SK-N-DZ (cell line): ENCODE measurements at regions not wholly inside any gene's neighbourhood (a gene's known extent, or its start where the extent isn't known, plus 50 kb on each side); places are given as distances from the start of the nearest gene placed in this dataset.
"Not testable (repeated sequence)": the region's sequence is repeated elsewhere in the genome, so short reads cannot be mapped to it uniquely, and the experiment has no call there.

Source experiments
- DNase-seq: peaks from one replicate; pipeline ENCODE4 v3.0.0-alpha.2; 2015; ENCODE audit warnings: low spot score

DNA sequence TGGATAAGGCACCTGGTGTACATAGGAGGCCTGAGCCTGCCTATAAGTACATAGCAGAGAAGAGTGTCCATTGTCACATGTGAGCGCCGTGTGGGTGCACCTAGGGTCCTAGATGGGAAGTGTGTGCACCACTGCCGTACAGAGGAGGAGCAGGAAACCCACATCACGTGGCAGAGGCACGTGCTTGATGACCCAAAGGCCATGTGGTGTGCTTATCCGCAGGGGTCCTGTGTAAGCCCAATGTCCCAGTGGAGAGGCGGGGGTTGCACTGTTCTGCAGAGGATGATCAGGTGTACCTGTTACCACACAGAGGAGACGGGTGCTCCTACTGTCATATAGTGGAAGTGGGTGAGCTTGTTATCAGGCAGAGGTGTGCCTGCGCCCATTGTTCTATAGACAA, 354.1 kb upstream of the IRX2 start:
- DNase-seq: no peak

DNA sequence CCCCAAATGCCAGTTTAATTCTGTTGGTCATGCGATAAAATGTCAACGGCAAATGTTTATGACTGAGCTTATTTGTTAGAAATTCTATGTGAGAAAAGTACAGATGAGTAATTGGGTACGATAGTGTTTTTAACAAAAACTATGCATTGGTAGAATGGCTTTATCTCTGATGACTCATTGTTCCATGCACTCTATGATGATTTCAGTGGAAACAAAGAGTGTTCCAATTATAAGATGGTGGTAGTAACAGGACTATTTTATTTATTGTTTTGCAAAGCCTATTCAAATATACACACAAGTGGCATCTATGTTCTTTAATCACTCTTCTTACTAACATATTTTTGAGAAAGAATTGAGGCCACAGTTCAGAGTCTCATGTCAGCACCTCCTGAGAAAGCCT, 353.7 kb upstream of the IRX2 start:
- no peak for DNase-seq

DNA sequence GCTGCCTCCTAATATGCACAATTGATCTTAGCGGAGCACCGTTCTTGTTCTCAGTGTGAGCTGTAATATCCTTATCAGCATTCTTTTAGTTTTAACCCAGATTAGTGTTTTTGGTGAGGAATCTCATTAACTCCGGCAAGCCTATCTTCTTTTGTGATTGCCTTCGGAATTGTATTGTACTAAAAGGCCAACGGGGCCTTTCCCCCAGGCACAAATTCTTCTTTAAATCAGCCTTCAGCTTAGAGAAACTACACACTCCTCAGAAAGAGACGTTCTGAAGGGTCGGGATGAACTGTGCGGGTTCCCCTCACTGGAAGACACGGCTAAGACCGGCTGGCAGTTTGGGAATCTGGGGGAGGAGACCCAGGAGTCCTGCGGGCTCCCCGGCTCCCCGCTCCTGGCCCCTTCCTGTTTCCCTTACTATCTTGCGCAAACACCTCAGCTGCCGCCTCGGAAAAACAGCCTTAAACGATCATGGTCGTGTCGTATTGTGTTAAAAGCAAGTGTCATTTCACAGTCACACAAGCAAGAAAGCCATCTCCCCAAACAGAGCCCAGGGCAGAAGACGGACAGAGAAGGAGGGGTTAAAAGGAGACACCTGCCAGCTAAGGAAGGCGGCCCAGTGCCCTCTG, 353.1 kb upstream of the IRX2 start:
- no peak for DNase-seq

DNA sequence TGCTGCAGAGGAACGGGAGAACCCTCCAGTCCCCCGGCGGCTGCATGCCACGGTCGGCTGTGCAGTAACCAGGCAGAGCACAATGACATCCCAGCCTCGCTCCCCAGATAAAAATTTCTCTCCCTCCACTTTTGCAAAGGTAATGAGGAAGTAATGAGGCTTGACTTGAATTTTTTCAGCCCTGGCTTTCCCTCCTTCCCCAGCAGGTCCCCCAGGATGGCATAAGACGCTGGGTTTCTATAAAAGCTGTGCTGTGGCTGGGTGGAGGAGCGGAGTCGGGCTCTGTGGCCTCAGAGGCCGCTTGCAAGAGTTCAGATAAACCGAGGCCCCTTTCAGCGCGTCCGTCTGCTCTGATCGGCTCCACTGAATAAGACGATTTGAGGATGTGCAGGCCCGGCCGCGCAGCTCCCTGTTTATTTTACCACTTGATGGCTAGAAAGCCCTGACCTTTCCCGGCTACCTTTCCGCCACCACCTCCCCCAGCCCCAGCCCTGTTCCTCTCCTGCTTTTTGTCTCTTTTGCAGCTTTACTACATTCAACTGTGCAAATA, 351.9 kb upstream of the IRX2 start:
- no peak for DNase-seq

DNA sequence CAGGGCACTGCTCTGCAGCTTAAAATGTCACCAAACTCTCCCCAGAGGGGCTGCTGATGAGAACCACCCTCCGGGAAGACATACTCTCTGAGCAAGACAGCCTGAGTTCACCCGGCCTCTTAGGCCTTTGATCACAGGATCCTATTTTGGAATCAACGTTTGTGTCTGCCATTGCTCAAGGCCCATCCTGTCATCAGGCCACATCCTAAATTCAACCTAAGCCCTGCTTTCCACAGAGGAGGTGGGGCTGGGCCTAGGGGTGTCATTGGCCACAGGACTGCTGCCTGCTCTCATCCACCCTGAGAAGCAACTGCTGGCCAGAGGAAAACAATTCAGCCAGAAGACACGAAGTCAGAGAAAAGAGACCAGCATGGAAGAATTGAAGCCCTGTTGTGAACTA, 351.1 kb upstream of the IRX2 start:
- no peak for DNase-seq

DNA sequence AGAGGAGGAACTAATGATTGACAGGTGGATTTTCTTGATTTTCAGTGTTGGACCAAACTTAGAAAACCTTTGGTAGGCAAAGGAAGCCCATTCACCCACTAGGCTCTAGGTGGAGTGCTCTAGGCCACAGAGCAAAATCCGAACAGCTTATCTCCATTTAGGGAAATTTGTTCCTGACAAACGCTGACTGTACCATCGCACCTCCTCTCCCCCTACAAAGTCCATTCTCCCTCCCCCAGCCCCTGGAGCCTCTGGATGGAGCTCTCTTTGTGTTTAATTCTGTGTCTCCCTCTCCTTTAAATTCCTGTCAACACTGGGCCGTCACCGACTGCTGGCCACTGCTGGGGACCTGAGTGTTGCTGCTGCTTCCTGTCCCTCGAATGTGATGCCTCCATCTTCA, 350.1 kb upstream of the IRX2 start:
- no peak for DNase-seq

DNA sequence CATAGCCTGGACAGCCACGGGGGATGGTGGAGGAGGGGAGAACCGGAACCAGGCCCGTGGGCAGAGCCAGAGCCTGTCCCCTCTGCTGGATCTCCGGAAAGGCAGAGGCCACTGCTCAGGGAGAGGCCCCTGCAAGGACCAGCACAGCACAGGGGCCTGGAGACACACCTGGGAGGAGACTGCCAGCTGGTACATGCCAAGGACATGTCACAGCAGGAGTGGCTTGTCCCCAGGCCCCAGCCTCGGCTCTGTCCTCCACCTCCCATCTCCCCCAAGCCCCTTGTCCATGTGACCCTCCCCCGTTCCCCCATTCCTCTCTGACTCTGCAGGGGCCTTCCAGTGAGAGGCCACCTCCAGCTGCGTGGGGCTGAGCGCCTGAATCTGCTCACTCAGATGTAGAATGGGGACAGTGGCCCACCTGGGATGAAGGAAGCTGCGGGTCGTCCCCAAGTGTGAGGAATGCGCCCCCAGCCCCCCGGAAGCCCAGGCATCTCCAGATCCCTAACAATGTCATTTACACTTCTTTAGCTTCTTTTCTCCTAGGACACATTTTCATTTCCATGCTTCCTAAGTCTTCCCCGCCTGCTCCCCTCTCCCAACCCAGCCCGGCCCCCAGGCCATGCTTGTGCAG, 349.6 kb upstream of the IRX2 start:
- DNase-seq: no peak

DNA sequence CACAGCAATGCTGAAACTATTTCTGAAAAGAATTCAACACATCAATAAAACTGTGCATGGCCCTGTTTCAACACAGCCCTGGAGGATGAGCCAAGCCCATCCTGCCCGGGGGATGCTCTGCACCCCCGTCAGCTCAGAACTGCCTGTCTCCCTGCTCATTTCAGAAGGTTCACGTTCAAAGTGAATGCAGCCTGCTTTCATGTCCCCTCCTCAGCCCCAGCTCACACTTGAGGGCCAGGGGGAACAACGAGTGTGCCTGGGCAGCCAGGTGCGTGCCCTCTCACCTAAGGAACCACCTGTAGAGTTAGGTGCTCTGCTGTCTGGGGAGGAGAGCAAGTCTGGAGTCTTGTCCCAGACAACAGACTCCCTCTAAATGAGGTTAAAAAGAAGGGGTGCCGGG, 348.5 kb upstream of the IRX2 start:
- no peak for DNase-seq

DNA sequence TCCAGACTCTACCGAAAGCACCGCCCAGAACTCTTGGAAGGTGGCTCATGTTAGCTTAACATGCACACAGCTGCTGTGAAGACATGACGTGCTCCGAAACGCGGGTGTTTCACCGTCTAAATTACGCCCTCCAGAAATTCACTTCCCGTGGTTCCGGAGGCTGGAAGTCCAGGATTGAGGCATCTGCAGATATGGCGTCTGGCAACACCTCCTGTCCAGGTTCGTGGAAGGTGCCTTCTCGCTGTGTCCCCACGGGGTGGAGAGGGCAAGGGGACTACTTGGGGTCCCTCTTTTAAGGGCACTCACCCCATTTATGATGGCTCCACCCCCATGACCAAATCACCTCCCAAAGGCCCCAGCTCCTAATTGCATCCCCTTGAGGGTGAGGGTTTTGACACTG, 348.0 kb upstream of the IRX2 start:
- DNase-seq: no peak

DNA sequence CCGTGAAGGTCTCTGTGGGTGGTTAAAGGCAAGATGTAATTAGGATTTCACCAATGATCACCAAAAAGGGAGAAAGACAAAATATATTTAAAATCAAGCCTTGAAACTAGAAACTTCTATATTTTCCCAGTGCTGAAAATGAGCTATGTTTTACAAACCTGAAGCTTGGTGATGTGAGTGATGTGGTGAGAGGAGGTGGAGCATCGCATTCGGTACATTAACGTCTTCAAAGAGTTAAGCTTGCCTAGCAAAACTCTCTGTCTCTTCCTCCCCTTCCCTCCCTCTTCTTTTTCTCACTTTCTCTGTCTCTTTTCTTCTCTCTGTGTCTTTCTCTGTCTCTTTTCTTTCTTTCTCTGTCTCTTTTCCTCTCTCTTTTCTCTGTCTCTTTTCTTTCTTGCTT, 347.3 kb upstream of the IRX2 start:
- DNase-seq: no peak

DNA sequence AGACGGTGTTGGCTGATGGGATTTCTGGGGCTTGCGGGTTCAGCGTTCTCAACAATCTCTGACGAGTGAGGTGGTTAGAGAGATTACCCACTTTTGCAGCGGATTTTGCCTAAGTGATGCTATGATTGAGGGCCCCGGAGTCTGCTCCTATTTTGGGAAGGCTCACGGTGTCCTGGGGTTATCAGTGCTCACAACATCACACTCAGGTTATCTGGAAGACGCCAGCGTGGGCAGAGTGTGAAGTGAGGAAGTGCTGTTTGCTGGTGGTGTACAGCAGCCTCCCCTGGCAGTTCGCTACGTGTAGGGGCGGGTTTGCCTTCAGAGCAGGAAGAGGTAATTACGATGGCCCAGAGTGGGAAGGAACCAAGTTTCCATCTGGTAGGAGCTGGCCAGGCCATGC, 341.2 kb upstream of the IRX2 start:
- no peak for DNase-seq

DNA sequence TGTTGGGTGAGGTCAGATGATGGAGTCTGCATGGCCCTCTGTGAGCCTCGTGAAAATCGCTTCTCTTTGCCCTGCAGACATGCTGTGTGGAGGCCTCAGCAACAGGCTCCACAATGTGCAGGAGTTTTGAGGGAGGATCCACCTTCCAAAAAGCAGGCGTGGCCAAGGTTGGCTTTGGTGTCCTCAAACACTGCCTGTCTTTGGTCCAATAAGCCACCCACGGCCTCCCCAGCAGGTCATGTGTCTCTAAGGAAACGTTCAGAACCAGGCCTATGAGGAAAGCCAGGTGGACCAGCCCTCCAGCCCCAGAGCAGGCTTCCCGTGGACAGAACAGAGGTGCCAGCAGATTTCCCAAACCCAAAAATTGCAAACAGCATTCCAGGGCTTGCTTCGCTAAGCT, 340.7 kb upstream of the IRX2 start:
- no peak for DNase-seq

DNA sequence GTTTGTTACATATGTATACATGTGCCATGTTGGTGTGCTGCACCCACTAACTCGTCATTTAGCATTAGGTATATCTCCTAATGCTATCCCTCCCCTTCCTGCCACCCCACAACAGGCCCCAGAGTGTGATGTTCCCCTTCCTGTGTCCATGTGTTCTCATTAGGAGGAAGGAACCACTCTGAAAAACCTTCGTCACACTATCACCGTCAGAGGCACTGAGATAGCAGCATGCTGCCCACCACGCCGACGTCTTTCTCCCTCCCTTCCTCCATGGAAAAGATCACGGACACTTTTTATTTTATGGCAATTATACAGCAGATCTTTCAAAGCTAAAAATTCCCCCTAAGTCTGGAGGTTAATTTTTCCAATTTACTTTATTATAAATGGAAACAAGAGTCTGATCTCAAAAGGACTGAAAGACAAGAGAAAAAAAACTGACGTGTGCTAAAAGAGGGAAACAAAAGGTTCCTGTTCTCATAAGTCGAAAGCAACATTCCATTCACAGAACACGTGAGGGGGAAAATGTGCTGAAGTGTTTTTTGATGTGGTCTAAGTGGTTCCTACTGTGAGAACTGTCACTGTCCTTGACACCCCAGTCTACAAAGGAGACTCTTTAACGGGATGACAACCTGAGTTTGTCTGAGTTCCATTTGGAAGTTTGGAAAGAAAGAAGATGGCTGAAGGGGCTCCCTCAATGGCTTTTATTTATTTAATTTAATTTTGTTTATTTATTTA, 339.7 kb upstream of the IRX2 start:
- DNase-seq: no peak

DNA sequence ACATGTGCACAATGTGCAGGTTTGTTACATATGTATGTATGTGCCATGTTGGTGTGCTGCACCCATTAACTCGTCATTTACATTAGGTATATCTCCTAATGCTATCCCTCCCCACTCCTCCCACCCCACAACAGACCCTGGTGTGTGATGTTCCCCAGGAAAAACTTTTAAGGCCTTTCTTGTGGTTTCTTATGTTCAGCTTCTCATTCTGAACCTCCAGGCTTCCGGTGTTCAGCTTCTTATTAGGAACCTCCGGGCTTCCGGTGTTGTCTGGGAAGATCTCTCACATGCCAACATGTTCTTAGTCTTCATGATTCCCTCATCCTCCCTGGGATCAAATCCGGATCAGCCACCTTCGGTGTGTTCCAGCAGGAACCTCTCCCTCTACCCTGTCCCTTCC, 338.8 kb upstream of the IRX2 start:
- DNase-seq: not testable (repeated sequence)

DNA sequence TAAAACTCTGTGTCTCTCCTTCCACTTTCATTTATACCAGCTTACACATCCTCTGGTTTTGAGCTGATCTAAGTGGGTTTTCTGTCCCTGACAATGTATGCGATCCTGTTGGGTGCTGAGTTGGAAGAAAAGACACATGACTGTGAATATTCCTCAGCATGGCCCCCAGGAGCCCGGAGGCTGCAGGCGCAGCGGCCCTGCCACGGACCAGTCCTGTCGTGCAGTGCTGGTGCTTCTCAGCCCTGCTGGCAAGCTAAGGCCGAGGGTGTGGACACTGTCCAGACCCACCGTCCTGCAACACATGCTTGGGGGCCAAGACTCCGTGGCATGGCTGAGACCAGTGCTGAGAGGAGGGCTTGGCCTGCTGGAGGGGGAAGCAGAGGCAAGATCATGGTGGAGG, 328.9 kb upstream of the IRX2 start:
- DNase-seq: no peak

DNA sequence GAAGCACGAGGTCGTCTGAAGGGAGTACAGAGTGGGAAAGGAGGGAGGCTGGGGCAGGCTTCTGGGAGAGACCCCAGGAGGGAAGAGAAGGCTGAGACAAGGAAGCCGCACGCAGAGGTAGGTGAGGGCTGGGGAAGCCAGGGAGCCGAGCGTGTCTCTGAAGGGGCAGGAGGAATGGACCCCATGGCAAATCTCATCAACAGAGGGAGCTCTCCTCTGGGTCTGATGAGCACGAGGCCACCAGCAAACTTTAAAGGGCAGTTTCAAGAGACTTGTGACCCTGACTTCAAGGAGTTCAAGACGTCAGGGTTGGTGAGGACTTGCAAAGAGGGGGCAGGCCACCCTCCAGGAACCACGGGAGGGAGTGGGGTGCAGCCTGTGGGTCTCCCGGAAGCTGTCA, 326.2 kb upstream of the IRX2 start:
- no peak for DNase-seq

DNA sequence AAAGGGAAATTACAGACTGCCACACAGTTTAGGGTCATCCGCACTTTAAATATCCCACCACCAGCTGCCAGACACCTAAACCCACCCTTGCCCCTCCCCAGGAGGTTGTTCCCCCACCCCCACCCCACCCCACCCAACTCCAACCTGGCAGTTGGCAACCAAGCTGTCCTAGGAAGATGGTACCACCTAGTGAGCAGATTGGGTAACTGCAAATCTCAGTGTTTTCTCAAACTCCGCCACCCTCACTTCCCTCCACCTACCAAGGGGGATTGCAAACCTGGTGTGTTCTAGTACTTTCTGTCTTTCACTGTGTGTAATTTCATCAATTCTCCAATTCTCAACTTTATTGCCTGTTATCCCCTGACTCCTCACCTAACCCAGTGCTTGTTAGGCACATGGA, 323.8 kb upstream of the IRX2 start:
- no peak for DNase-seq

DNA sequence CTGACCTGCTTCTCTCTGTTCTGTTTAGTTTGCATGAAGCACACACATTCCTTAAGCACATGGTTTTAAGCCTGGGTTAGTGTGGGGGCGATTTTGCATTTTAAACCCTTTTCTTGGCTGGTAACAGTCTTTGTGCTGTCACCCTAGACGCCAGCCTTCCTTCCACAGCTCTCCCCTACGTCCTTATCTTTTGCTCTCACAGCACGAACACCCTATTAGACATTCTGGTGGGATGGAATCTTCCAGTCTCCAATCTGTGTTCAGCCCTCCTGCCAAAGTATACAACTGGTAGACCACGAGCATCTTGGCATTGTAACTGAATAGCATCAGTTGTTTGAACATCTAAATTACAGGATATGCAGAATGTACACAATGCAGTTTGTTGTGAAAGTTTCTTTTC, 316.9 kb upstream of the IRX2 start:
- no peak for DNase-seq

DNA sequence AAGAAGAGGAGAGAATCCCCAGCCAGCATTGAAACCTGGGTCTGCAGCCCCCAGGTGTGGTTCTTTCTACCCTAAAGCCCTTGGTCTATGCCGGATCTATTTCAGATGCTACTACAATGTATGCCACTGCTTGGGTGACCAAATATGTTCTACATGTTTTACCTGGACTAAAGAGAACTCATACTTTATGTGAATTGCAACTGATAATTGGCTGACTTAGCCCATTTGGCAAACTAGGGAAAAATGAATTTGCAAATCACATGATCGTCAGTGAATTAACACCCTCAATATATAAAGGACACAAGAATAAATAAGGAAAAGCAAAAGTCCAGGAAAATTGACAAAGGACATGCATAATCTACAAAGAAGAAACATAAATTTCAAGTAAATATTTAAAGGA, 308.8 kb upstream of the IRX2 start:
- DNase-seq: no peak

DNA sequence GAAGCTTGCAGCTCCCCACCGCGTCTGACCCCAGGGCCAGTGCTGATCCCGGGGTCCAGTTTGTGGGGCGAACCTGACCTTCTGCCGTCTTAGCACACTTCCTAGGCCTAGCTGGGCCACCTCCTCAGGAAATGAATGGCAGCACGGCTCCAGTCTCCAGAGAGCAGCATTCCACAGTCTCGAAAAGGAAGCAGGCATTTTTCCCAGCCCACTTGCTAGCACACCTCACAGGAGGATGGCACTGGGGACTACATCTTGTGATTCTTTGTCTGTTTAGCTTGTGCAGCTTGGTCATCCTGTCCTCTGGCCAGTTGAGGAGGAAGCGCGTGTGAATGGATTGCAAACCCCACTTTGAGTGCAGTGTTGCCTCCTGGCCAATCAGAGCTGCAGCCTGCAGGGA, 308.0 kb upstream of the IRX2 start:
- DNase-seq: no peak

DNA sequence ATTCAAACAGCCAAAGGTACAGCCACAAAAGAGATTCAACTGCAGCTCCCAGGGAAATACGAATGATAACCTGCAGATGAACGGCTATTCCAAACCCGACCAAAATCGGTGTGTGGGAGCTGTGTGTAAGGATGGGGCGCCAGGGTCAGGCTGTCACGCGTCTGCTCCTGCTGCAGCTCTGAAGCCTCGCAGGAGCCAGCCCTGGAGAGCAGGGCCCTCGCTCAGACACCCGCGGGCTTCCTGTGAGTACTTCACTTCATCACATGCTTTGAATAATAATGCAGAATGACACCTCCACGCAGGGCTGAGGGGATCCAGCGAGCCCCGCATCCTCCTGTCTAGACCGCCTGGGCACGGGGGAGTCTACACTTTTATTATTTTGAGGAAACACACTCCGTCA, 307.5 kb upstream of the IRX2 start:
- no peak for DNase-seq

DNA sequence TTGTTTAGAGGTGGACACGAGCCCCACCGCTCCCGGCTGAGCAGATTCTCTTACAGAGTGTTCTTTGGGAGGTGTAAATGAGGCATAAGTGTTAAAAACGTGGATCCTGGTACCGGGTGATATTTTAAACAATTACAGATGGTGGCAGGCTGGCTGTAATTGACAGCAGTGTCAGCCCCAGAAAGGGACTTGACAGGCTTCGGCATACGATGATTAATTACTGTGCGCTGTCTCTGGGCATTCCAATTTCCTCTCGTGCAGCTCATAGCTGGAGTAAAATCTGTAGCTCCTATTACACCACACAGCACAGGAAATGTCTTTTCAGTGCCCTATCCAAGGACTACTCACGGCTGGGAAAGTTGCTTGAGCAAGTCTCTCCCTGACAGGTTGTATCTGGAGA, 305.4 kb upstream of the IRX2 start:
- DNase-seq: no peak

DNA sequence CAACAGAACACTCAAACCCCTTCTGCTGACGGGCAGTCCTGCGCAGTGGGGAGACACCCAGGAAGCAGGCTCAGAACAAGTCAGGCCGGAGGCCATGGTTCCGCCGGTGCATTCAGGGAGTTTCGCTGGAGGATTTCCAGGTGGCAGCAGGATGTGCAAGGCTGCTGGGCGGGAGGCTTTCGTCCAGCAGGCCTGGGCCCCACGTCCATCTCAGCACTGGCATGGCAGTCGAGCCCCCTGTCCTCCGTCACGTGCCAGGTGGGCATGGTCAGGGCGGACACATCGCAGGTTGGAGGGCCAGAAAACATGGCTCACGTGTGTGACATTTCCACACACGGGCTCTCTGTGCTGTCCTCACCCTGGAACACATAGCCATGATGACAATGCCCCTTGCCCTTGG, 299.9 kb upstream of the IRX2 start:
- DNase-seq: no peak
